ENCODE measurements at regions not wholly inside any gene's neighbourhood (a gene's known extent, or its start where the extent isn't known, plus 50 kb on each side); places are given as distances from the start of the nearest gene placed in this dataset.

DNA sequence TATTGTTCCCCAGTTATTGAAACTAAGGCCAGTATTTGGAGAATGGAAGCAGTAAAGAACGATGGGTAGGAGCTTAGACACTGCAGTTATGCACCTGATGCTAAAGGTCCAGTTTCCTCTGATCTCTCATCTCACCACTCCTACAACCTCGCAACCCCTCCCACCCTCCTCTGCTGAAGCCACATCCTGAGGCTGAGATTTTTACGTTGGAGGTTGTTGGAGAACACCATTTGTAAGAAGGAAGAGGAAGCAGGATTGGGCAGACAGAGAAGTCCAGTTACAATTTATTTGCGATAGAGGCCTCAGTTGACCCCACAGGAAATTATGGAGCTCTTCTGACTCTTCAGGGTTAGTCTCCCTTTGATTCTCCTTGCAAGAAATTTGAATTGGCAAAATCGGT lies 54.3 kb upstream of the NDUFV2 start:
- TF ChIP-seq POLR2A (IDR thresholded peaks at IDR 0.05; ENCODE audit: low read length) (no peak), GATA1 (IDR thresholded peaks at IDR 0.05; ENCODE audit: low read depth, low read length) (no peak)

Data from erythroblast (primary cell).